HCT116 (cell line): ENCODE measurements at regions not wholly inside any gene's neighbourhood (a gene's known extent, or its start where the extent isn't known, plus 50 kb on each side); places are given as distances from the start of the nearest gene placed in this dataset.

Source experiments
- ATAC-seq: fragments of 200-7000 bp; cut with Tn5 transposase; 2 replicates; pipeline ENCODE4 v1.9.1; 2020; ENCODE audit warnings: mild to moderate bottlenecking, moderate library complexity
- BruUV-seq: library from RNA; stranded (reverse); fragments of 400-500 nt; replicated peaks from 2 replicates; lab custom pipeline; 2021; lab: Mats Ljungman, UMichigan
- CTCF ChIA-PET: fragments of 300-600 bp; sonication (Branson Sonifier 250); formaldehyde crosslinking; loops from one replicate; lab custom pipeline; 2021; ENCODE audit warnings: antibody characterized with exemption; lab: Charles Lee
- POLR2A ChIA-PET: fragments of 300-600, 350-600 bp; sonication (Branson Sonifier 250); formaldehyde crosslinking; loops from one replicate; lab custom pipeline; 2021; ENCODE audit warnings: antibody characterized with exemption; lab: Charles Lee
- RAD21 ChIA-PET, 2 experiments: fragments of 300-600 bp; sonication (Branson Sonifier 250); formaldehyde crosslinking; loops; one replicate each; lab custom pipeline; 2023; ENCODE audit warnings: low total read pairs in 2 of 2; ENCODE audit not compliant: uncharacterized antibody in 2 of 2, unreplicated experiment in 2 of 2, low non-redundant PET in 1 of 2; lab: Charles Lee
- DNase-seq: peaks from one replicate; pipeline ENCODE4 v3.0.0-alpha.2; 2010; ENCODE audit warnings: low read depth, low spot score
- H2AFZ ChIP-seq: fragments of 200-600 bp; shearing (Covaris generic), sonication (generic); 2 replicates; pipeline ENCODE4 v1.6.1; 2017; ENCODE audit warnings: low read depth, mixed run types, mixed read lengths, antibody characterized with exemption, low read length; ENCODE audit not compliant: poor library complexity, severe bottlenecking
- H3K27ac ChIP-seq: 2 replicates; pipeline ENCODE4 v1.5.1; 2012; ENCODE audit warnings: low read depth, low read length
- H3K27me3 ChIP-seq: fragments of 200-600 bp; sonication (generic); 2 replicates; pipeline ENCODE4 v1.6.1; 2016; ENCODE audit warnings: mixed run types, low read length, mixed read lengths; ENCODE audit not compliant: insufficient read depth
- H3K36me3 ChIP-seq, 2 experiments: fragments of 200-500 bp in 1 of 2; fragments of 200-600 bp in 1 of 2; sonication (Bioruptor generic) in 1 of 2; sonication (generic) in 1 of 2; 2 replicates each; pipeline versions ENCODE4 v1.5.1 to v1.6.1; 2014 to 2016; ENCODE audit warnings: low read length in 2 of 2, inconsistent platforms in 1 of 2, mixed read lengths in 1 of 2, mixed run types in 1 of 2; ENCODE audit not compliant: insufficient read depth in 2 of 2, control insufficient read depth in 1 of 2
- H3K4me1 ChIP-seq, 2 experiments: fragments of 200-600 bp in 1 of 2; sonication (generic) in 1 of 2; 2 replicates each; pipeline versions ENCODE4 v1.5.1 to v1.6.1; 2012 to 2017; ENCODE audit warnings: low read length in 2 of 2, inconsistent platforms in 1 of 2, mild to moderate bottlenecking in 1 of 2, mixed read lengths in 1 of 2, mixed run types in 1 of 2, moderate library complexity in 1 of 2; ENCODE audit not compliant: insufficient read depth in 2 of 2, control insufficient read depth in 1 of 2
- H3K4me2 ChIP-seq: fragments of 200-600 bp; sonication (generic); 2 replicates; pipeline ENCODE4 v1.6.1; 2017; ENCODE audit warnings: mixed run types, low read length, mixed read lengths
- H3K4me3 ChIP-seq, 2 experiments: fragments of 200-600 bp in 1 of 2; sonication (generic) in 1 of 2; replicated peaks in 1 of 2; 2 replicates each; pipeline ENCODE4 v1.5.1; 2011 to 2016; ENCODE audit warnings: low read length in 2 of 2, control low read depth in 1 of 2, low read depth in 1 of 2, mild to moderate bottlenecking in 1 of 2, mixed read lengths in 1 of 2, mixed run types in 1 of 2
- H3K79me2 ChIP-seq: fragments of 200-600 bp; sonication (generic); 2 replicates; pipeline ENCODE4 v1.6.1; 2017; ENCODE audit warnings: mild to moderate bottlenecking, mixed run types, low read length, moderate library complexity, mixed read lengths; ENCODE audit not compliant: insufficient read depth
- H3K9ac ChIP-seq: fragments of 200-600 bp; sonication (generic); 2 replicates; pipeline ENCODE4 v1.6.1; 2016; ENCODE audit warnings: low read length, mixed read lengths
- H3K9me2 ChIP-seq: fragments of 200-600 bp; sonication (generic), shearing (Covaris generic); 2 replicates; pipeline ENCODE4 v1.6.1; 2017; ENCODE audit warnings: mixed run types, mild to moderate bottlenecking, moderate library complexity; ENCODE audit not compliant: insufficient read depth
- H3K9me3 ChIP-seq, 2 experiments: fragments of 200-500 bp in 1 of 2; fragments of 200-600 bp in 1 of 2; sonication (Bioruptor generic) in 1 of 2; sonication (generic) in 1 of 2; 2 replicates each; pipeline ENCODE4 v1.6.1; 2014 to 2017; ENCODE audit warnings: low read length in 2 of 2, mixed read lengths in 2 of 2, inconsistent platforms in 1 of 2, low read depth in 1 of 2, mild to moderate bottlenecking in 1 of 2, mixed run types in 1 of 2, moderate library complexity in 1 of 2; ENCODE audit not compliant: control insufficient read depth in 1 of 2, insufficient read depth in 1 of 2
- H4K20me1 ChIP-seq: fragments of 200-600 bp; sonication (generic), shearing (Covaris generic); 2 replicates; pipeline ENCODE4 v1.6.1; 2017; ENCODE audit warnings: mixed run types, mild to moderate bottlenecking, moderate library complexity; ENCODE audit not compliant: insufficient read depth
- ELF1 ChIP-seq: IDR thresholded peaks from 2 replicates; pipeline ENCODE4 v1.6.1; 2012; ENCODE audit warnings: low read depth, borderline replicate concordance
- EZH2 ChIP-seq: fragments of 200-600 bp; sonication (generic); IDR thresholded peaks from 2 replicates; pipeline ENCODE4 v1.6.1; 2017; ENCODE audit warnings: antibody characterized with exemption, mixed run types
- EZH2phosphoT487 ChIP-seq: fragments of 200-600 bp; IDR thresholded peaks from 2 replicates; pipeline ENCODE4 v1.6.1; 2018; ENCODE audit warnings: antibody characterized with exemption, borderline replicate concordance
- FOSL1 ChIP-seq: IDR thresholded peaks from 2 replicates; pipeline ENCODE4 v1.6.1; 2012; ENCODE audit warnings: low read depth
- JUND ChIP-seq: IDR thresholded peaks from 2 replicates; pipeline ENCODE4 v1.6.1; 2012
- POLR2A ChIP-seq: IDR thresholded peaks from 2 replicates; pipeline ENCODE4 v1.7.0; 2011; ENCODE audit warnings: borderline replicate concordance; ENCODE audit not compliant: insufficient read depth, insufficient read length; ENCODE audit errors: extremely low read depth
- POLR2AphosphoS5 ChIP-seq: IDR thresholded peaks from 2 replicates; pipeline ENCODE4 v1.6.1; 2011; ENCODE audit warnings: mild to moderate bottlenecking, low read depth, low read length, moderate library complexity
- RAD21 ChIP-seq: IDR thresholded peaks from 2 replicates; pipeline ENCODE4 v1.6.1; 2012; ENCODE audit warnings: low read depth, mild to moderate bottlenecking
- SP1 ChIP-seq: IDR thresholded peaks from 2 replicates; pipeline ENCODE4 v1.6.1; 2012; ENCODE audit warnings: low read depth
- TCF7L2 ChIP-seq: IDR thresholded peaks from 2 replicates; pipeline ENCODE4 v1.7.0; 2011; ENCODE audit warnings: borderline replicate concordance, inconsistent platforms; ENCODE audit not compliant: insufficient read depth, insufficient read length; ENCODE audit errors: extremely low read depth
- ZFX ChIP-seq: fragments of 450-650 bp; IDR thresholded peaks from 2 replicates; pipeline ENCODE4 v1.6.1; 2017
- ZNF274 ChIP-seq: fragments of 200-500 bp; sonication (Bioruptor generic); IDR thresholded peaks from 2 replicates; pipeline ENCODE4 v1.6.1; 2014; ENCODE audit warnings: mild to moderate bottlenecking, low read depth, low read length, inconsistent platforms
- intact Hi-C: fragments of 100-400 bp; cut with micrococcal nuclease; formaldehyde crosslinking; loops from 2 replicates; pipeline ENCODE4 v1.10.0; 2022
- TF ChIP-seq, protein P1 (sequence below), 3 experiments: fragments of 200-600 bp in 1 of 3; sonication (generic) in 1 of 3; IDR thresholded peaks in 2 of 3; conservative IDR thresholded peaks in 1 of 3; 2 replicates each; pipeline ENCODE4 v1.5.1; 2012 to 2017; ENCODE audit warnings: low read depth in 2 of 3, low read length in 2 of 3, antibody characterized with exemption in 1 of 3, borderline replicate concordance in 1 of 3, control low read depth in 1 of 3, mild to moderate bottlenecking in 1 of 3, mixed read lengths in 1 of 3, mixed run types in 1 of 3, moderate library complexity in 1 of 3; ENCODE audit not compliant: insufficient read depth in 1 of 3
- TF ChIP-seq, protein P2 (sequence below): IDR thresholded peaks from 2 replicates; pipeline ENCODE4 v1.6.1; 2011; ENCODE audit warnings: mild to moderate bottlenecking, low read length, moderate library complexity; ENCODE audit not compliant: insufficient replicate concordance; ENCODE audit errors: extremely low read depth

- TF ChIP-seq, protein P1, sequence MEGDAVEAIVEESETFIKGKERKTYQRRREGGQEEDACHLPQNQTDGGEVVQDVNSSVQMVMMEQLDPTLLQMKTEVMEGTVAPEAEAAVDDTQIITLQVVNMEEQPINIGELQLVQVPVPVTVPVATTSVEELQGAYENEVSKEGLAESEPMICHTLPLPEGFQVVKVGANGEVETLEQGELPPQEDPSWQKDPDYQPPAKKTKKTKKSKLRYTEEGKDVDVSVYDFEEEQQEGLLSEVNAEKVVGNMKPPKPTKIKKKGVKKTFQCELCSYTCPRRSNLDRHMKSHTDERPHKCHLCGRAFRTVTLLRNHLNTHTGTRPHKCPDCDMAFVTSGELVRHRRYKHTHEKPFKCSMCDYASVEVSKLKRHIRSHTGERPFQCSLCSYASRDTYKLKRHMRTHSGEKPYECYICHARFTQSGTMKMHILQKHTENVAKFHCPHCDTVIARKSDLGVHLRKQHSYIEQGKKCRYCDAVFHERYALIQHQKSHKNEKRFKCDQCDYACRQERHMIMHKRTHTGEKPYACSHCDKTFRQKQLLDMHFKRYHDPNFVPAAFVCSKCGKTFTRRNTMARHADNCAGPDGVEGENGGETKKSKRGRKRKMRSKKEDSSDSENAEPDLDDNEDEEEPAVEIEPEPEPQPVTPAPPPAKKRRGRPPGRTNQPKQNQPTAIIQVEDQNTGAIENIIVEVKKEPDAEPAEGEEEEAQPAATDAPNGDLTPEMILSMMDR (IDR thresholded peaks at IDR 0.05 in 2 of 3, conservative IDR thresholded peaks at IDR 0.05 in 1 of 3; ENCODE audit: borderline replicate concordance in 1 of 3, insufficient read depth in 1 of 3, low read depth in 2 of 3, low read length in 2 of 3): no peak
- TF ChIP-seq EZH2 (no peak), FOSL1 (no peak), TCF7L2 (no peak), POLR2AphosphoS5 (no peak), ELF1 (no peak), POLR2A (no peak), JUND (no peak), SP1 (no peak)
Measured at GRCh38 chr12:126147321-126147720, 1082.1 kb downstream of the AACS start (continued).

- no peaks in the 10 kb centered on the region for H3K27me3 ChIP-seq
- H3K9me2 ChIP-seq: no peaks in the 10 kb centered on the region
- BruUV-seq: no TSS peak
- no peak for TF ChIP-seq ZFX
- TF ChIP-seq, protein P1 (IDR thresholded peaks at IDR 0.05 in 2 of 3, conservative IDR thresholded peaks at IDR 0.05 in 1 of 3; ENCODE audit: borderline replicate concordance in 1 of 3, insufficient read depth in 1 of 3, low read depth in 2 of 3, low read length in 2 of 3): no peak
- TF ChIP-seq TCF7L2: no peak
- TF ChIP-seq JUND: no peak
- TF ChIP-seq, protein P2, sequence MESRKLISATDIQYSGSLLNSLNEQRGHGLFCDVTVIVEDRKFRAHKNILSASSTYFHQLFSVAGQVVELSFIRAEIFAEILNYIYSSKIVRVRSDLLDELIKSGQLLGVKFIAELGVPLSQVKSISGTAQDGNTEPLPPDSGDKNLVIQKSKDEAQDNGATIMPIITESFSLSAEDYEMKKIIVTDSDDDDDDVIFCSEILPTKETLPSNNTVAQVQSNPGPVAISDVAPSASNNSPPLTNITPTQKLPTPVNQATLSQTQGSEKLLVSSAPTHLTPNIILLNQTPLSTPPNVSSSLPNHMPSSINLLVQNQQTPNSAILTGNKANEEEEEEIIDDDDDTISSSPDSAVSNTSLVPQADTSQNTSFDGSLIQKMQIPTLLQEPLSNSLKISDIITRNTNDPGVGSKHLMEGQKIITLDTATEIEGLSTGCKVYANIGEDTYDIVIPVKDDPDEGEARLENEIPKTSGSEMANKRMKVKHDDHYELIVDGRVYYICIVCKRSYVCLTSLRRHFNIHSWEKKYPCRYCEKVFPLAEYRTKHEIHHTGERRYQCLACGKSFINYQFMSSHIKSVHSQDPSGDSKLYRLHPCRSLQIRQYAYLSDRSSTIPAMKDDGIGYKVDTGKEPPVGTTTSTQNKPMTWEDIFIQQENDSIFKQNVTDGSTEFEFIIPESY: no peak
- no peak for TF ChIP-seq EZH2phosphoT487
- no peak for TF ChIP-seq RAD21
- TF ChIP-seq ZNF274: no peak
- TF ChIP-seq, all 23 proteins: peak for 0
- H3K27ac ChIP-seq: no peak overlapping the region
- no peak overlapping the region for H3K4me3 ChIP-seq
- H2AFZ ChIP-seq: no peak overlapping the region
- H3K36me3 ChIP-seq: no peaks in the 10 kb centered on the region
- no peaks in the 10 kb centered on the region for H3K4me1 ChIP-seq
- H3K9ac ChIP-seq: no peak overlapping the region
- no peaks in the 10 kb centered on the region for H3K79me2 ChIP-seq
- no peak for DNase-seq
- no peaks in the 10 kb centered on the region for H4K20me1 ChIP-seq
- intact Hi-C loops: no loop called here
- H3K9me3 ChIP-seq: peaks cover 0 to 18% of the 10 kb centered on the region in 2 experiments; a peak in 2 of 4 replicates
- POLR2A ChIA-PET: no interaction called here
- RAD21 ChIA-PET: no interaction called here
- CTCF ChIA-PET: no interaction called here
- ATAC-seq: no peak
- H3K4me2 ChIP-seq: no peak overlapping the region
Measured at GRCh38 chr12:126156806-126157574, 1091.8 kb downstream of the AACS start.
